ENCODE measurements at regions not wholly inside any gene's neighbourhood (a gene's known extent, or its start where the extent isn't known, plus 50 kb on each side); places are given as distances from the start of the nearest gene placed in this dataset.
"Not testable (repeated sequence)": the region's sequence is repeated elsewhere in the genome, so short reads cannot be mapped to it uniquely, and the experiment has no call there.

DNA sequence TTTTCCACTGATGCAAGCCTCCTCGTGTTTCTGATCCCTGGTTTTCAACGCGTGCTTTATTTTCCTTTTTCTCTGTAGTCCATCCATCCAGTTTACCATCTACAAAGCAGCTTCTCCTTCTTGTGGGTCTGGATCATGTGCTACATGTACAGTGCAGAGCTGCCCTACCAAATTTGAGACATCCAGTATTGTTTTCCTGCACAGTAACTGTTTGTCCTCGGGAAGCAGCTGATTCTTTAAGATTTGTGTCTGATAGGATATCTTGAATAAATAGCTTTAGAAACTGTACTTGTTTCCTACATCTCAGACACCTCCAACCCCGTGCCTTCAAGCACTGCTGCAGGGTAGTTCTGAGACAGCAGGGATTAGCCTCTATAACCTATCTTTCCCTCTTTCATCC, 368.1 kb upstream of the FAR2 start:
- H3K27me3 ChIP-seq = no peaks in the 10 kb centered on the region
- TF ChIP-seq POLR2A (IDR thresholded peaks at IDR 0.05) = no peak
- no peak for TF ChIP-seq POLR2AphosphoS5 (IDR thresholded peaks at IDR 0.05)
- no peak for TF ChIP-seq EP300 (IDR thresholded peaks at IDR 0.05)
- TF ChIP-seq, protein P1, sequence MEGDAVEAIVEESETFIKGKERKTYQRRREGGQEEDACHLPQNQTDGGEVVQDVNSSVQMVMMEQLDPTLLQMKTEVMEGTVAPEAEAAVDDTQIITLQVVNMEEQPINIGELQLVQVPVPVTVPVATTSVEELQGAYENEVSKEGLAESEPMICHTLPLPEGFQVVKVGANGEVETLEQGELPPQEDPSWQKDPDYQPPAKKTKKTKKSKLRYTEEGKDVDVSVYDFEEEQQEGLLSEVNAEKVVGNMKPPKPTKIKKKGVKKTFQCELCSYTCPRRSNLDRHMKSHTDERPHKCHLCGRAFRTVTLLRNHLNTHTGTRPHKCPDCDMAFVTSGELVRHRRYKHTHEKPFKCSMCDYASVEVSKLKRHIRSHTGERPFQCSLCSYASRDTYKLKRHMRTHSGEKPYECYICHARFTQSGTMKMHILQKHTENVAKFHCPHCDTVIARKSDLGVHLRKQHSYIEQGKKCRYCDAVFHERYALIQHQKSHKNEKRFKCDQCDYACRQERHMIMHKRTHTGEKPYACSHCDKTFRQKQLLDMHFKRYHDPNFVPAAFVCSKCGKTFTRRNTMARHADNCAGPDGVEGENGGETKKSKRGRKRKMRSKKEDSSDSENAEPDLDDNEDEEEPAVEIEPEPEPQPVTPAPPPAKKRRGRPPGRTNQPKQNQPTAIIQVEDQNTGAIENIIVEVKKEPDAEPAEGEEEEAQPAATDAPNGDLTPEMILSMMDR (IDR thresholded peaks at IDR 0.05) = no peak
- DNase-seq = no peak
- H3K4me3 ChIP-seq = no peak overlapping the region
- H3K9me3 ChIP-seq = no peaks in the 10 kb centered on the region
- intact Hi-C loops (cut with DNase I) = no loop called here
- 69 to 77% methylated on average over 5 of the region's 5 CpGs for WGBS, 2 donors
- H3K27ac ChIP-seq = no peak overlapping the region
- H3K36me3 ChIP-seq = no peaks in the 10 kb centered on the region
- no peaks in the 10 kb centered on the region for H3K4me1 ChIP-seq

DNA sequence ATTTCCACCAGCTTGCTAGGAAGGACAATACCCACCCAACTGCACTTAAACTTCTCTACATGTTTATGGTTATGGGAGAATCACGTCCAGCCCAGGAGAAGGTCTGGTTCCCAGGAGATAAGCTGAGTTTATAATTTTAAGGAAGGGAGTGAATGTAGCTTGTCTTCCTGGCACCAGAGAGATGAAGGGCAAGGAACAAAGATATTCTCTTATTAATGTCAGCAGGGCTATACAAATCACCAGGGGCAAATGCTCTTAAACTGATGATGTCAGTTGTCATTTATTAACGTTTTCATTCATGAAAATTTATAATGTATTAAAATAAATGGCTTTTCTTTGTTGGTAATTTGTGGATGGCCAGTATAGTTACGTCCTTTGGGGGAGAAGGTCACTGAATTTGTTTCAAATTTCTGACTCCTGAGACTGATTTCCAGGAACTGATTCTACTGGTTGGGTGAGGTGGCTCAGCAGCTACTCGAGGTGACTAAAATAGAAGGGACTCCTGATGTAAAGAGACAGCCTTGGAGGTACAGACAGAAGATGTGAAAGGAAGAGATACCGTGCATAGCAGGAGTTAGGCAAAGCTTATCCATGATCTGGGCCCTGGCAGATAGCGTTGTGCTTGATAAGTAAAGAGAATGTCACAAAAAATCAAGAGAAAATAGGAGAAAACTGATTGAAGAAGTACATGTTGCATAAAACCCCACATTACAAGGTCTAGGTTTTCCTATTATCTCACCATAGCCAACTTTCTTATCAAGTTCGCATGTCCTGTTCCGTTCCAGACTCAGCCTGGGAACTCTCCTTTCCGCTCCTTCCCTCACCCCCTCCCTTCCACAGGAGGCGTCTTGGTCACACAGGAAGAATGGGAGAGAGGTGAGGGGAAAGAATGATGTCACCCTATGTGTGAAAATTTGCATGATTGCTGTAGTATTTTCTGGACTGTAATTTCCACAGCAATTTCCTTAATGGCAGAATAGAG, 367.1 kb upstream of the FAR2 start:
- no peaks in the 10 kb centered on the region for H3K27me3 ChIP-seq
- TF ChIP-seq POLR2A (IDR thresholded peaks at IDR 0.05) = no peak
- no peaks in the 10 kb centered on the region for H3K9me3 ChIP-seq
- intact Hi-C loops (cut with DNase I) = no loop called here
- 80 to 81% methylated on average over 10 of the region's 10 CpGs for WGBS, 2 donors
- no peak for DNase-seq
- H3K36me3 ChIP-seq = no peaks in the 10 kb centered on the region
- H3K4me1 ChIP-seq = no peaks in the 10 kb centered on the region
- H3K4me3 ChIP-seq = no peak overlapping the region
- H3K27ac ChIP-seq = no peak overlapping the region

DNA sequence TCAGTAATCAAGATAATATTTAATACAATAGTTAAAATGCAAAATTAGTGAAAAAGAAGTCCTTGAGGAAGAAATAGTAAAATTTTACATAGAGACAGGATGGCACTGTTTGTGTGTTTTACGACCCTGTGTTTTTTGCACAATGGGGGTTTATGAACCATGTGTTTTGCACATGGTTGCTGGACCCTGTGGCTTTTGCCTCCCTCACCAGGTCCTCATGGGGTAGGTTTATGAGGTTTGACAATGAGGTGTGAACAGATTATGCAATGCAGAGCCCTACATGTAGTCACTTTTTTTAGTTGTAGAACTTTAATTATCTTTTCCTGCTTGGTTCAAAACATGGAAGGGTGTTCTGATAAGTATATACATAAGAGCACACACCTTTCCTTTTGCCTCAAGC, 366.3 kb upstream of the FAR2 start:
- H3K9me3 ChIP-seq = no peaks in the 10 kb centered on the region
- intact Hi-C loops (cut with DNase I) = no loop called here
- H3K27ac ChIP-seq = no peak overlapping the region
- no peaks in the 10 kb centered on the region for H3K36me3 ChIP-seq
- no peak overlapping the region for H3K4me3 ChIP-seq
- no peak for DNase-seq
- 79 to 83% methylated on average over 1 of the region's 1 CpG for WGBS, 2 donors
- TF ChIP-seq, protein P1 (IDR thresholded peaks at IDR 0.05) = no peak
- no peak for TF ChIP-seq EP300 (IDR thresholded peaks at IDR 0.05)
- no peak for TF ChIP-seq POLR2A (IDR thresholded peaks at IDR 0.05)
- TF ChIP-seq POLR2AphosphoS5 (IDR thresholded peaks at IDR 0.05) = no peak
- H3K4me1 ChIP-seq = no peaks in the 10 kb centered on the region
- H3K27me3 ChIP-seq = no peaks in the 10 kb centered on the region

DNA sequence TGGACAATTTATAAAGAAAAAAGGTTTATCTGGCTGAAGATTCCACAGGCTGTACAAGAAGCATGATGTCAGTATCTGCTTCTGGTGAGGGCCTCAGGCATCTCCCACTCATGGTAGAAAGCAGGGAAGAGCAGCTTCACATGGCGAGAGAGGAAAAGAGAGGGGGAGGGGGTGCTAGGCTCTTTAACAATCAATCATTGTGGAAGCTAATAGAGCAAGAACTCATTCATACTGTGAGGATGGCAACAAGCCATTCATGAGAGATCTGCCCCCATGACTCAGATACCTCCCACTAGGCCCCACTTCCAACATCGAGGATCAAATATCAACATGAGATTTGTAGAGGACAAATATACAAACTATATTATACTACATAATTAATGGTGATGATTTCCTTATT, 361.9 kb upstream of the FAR2 start:
- intact Hi-C loops (cut with DNase I) = no loop called here
- Histone ChIP-seq H3K9me3 (no peaks in the 10 kb centered on the region), H3K4me3 (no peak overlapping the region), H3K27me3 (no peaks in the 10 kb centered on the region), H3K36me3 (no peaks in the 10 kb centered on the region), H3K4me1 (no peaks in the 10 kb centered on the region), H3K27ac (no peak overlapping the region)
- no peak for DNase-seq
- TF ChIP-seq, protein P1 (IDR thresholded peaks at IDR 0.05) = no peak
- no peak for TF ChIP-seq EP300 (IDR thresholded peaks at IDR 0.05)
- no peak for TF ChIP-seq POLR2A (IDR thresholded peaks at IDR 0.05)
- TF ChIP-seq POLR2AphosphoS5 (IDR thresholded peaks at IDR 0.05) = no peak
- 88% methylated on average over 2 of the region's 2 CpGs for WGBS, 2 donors

DNA sequence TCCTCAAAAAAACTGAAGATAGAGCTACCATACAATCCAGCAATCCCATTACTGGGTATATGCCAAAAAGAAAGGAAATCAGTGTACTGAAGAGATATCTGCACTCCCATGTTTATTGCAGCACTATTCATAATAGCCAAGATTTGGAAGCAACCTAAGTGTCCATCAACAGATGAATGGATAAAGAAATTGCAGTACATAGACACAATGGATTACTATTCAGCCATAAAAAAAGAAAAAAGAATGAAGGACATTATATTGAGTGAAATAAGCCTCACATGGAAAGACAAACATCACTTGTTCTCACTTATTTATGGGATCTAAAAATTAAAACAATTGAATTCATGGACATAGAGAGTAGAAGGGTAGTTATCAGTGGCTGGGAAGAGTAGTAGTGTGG, 360.8 kb upstream of the FAR2 start:
- intact Hi-C loops (cut with DNase I); DNase-seq; H3K4me1 ChIP-seq: not testable (repeated sequence)

More for the DNA sequence above, 360.8 kb upstream of the FAR2 start:
- not testable (repeated sequence) for H3K27ac ChIP-seq, H3K9me3 ChIP-seq, H3K4me3 ChIP-seq, H3K36me3 ChIP-seq, H3K27me3 ChIP-seq
